GM12892 (cell line): ENCODE measurements at regions not wholly inside any gene's neighbourhood (a gene's known extent, or its start where the extent isn't known, plus 50 kb on each side); places are given as distances from the start of the nearest gene placed in this dataset.

Experiments used
- POLR2A ChIP-seq: IDR thresholded peaks from 2 replicates; pipeline ENCODE4 v1.6.1; 2011; ENCODE audit warnings: low read depth, low read length, control low read depth
- POLR2AphosphoS5 ChIP-seq: IDR thresholded peaks from 2 replicates; pipeline ENCODE4 v1.6.1; 2011; ENCODE audit warnings: low read depth, low read length, control low read depth
- TAF1 ChIP-seq: IDR thresholded peaks from 2 replicates; pipeline ENCODE4 v1.6.1; 2011; ENCODE audit warnings: low read depth, mild to moderate bottlenecking, control low read depth, low read length, borderline replicate concordance

GRCh38 chr2:41830600-41830999 lies 217.2 kb upstream of the PKDCC start:
- no peak for TF ChIP-seq POLR2A
- no peak for TF ChIP-seq POLR2AphosphoS5
- no peak for TF ChIP-seq TAF1
